ENCODE measurements at regions not wholly inside any gene's neighbourhood (a gene's known extent, or its start where the extent isn't known, plus 50 kb on each side); places are given as distances from the start of the nearest gene placed in this dataset.

DNA sequence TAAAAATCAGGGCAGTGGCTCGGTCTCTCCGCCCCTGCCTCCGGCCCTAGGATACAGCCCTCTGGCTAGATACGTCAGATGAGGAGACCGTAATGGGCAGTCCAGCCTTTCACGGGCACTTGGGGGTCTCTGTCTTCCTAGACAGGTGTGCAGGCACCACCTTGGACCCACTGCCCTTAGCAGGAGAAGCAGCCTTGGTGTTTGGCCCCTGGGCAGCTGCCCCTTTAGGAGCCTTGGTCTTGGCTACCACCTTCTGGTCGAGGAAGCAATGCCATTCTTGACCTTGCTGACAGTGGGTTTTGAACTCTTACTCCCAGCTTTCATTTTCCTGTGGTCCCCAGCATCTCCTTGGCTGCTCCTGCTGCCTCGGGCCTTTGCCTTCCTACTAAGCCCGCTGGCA is 149.7 kb upstream of the FRMD4B start:
- Histone ChIP-seq H3K9me3 (no peaks in the 10 kb centered on the region), H3K36me3 (0 out of 2 replicates have a peak, but pooled peaks cover 7% of the 10 kb centered on the region), H3K4me1 (peaks cover 12% of the 10 kb centered on the region), H3K27me3 (no peaks in the 10 kb centered on the region), H3K4me3 (ENCODE audit: low read depth, low read length) (no peak overlapping the region)
- DNase-seq = no peak
- TF ChIP-seq, protein P1, sequence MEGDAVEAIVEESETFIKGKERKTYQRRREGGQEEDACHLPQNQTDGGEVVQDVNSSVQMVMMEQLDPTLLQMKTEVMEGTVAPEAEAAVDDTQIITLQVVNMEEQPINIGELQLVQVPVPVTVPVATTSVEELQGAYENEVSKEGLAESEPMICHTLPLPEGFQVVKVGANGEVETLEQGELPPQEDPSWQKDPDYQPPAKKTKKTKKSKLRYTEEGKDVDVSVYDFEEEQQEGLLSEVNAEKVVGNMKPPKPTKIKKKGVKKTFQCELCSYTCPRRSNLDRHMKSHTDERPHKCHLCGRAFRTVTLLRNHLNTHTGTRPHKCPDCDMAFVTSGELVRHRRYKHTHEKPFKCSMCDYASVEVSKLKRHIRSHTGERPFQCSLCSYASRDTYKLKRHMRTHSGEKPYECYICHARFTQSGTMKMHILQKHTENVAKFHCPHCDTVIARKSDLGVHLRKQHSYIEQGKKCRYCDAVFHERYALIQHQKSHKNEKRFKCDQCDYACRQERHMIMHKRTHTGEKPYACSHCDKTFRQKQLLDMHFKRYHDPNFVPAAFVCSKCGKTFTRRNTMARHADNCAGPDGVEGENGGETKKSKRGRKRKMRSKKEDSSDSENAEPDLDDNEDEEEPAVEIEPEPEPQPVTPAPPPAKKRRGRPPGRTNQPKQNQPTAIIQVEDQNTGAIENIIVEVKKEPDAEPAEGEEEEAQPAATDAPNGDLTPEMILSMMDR (IDR thresholded peaks at IDR 0.05; ENCODE audit: low read depth, low read length) = no peak

DNA sequence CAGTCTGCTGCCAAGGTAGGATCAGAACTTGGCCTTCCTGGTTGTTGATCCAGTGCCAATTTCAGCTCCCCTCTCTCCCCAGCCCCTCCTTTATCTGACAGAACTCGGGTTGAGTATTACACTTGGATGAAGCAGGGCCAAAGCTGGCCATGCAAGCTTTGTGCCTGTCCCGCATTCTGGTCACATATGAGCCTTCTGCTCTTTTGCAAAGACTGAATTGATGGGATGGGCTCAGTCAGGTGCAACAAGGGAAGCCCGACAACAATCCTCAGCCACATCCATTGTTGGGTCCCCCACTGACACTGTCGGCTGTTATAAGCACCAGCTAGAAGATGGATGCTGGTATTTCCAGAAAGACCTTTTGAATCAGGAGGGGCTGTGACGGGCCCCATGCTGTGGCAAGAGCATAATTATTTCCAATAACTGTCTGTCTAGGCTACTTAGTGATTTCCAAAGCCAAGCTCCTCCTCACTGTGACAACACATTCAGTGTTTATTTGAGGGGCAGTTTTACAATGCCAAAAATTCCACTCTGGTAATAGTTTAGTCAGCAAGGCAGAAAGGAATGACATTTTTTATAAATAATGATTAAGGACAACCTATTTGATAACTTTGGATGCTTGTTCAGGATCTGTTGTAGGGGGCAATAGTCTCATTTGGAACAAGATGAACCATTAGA is 146.8 kb upstream of the FRMD4B start:
- 0 out of 2 replicates have a peak, but pooled peaks cover 7% of the 10 kb centered on the region for H3K36me3 ChIP-seq
- DNase-seq = peak; percentile 69
- peaks cover 12% of the 10 kb centered on the region for H3K4me1 ChIP-seq
- no peak overlapping the region for H3K4me3 ChIP-seq (ENCODE audit: low read depth, low read length)
- H3K9me3 ChIP-seq = no peaks in the 10 kb centered on the region
- TF ChIP-seq, protein P1 (IDR thresholded peaks at IDR 0.05; ENCODE audit: low read depth, low read length) = no peak
- H3K27me3 ChIP-seq = no peaks in the 10 kb centered on the region

DNA sequence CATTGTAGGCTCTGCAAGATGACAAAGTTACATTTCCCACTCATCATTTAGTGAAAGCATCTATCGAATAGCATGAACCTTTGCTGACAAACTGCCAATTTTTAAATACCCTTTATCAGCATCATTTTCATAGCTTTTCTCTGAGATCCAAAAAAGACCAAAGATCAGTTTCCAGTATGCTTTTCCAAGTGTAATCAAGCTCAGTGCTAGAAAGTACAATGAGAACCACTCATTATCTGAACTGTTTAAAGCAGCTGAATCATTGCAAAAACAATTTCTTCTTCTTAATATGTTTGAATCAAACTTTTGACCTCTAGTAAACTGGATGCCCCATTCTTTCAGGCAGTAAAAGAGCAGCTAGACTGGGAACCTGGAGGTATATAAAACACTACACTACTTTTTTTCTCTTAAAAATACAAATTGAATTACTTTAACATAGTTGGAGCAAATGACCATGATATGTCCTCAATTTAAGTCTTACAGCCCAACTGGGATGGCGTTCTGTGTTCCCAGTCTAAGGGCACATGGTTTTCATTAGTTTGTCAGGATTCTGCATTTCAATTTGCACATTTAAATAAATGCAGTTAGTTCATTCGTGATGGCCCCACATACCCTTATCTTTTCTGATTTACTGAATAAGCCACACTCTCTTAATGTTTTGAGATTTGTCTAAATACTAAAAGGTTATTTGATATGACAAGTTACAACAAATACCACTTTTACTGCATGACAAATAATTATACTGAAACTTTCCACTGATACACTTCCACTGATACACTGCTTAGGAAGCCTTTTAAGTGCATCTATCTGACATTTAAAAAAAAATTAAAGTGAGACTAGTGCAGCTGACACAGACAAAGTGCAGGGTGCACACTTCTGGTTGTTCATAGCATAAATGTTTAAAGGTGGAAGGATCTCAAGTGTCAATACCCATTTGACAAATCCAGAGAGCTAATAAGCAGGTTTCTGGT is 146.0 kb upstream of the FRMD4B start:
- Histone ChIP-seq H3K4me1 (peaks cover 12% of the 10 kb centered on the region), H3K4me3 (ENCODE audit: low read depth, low read length) (no peak overlapping the region), H3K9me3 (no peaks in the 10 kb centered on the region), H3K27me3 (no peaks in the 10 kb centered on the region), H3K36me3 (0 out of 2 replicates have a peak, but pooled peaks cover 7% of the 10 kb centered on the region)
- TF ChIP-seq, protein P1 (IDR thresholded peaks at IDR 0.05; ENCODE audit: low read depth, low read length) = no peak
- peak; percentile 32 for DNase-seq

DNA sequence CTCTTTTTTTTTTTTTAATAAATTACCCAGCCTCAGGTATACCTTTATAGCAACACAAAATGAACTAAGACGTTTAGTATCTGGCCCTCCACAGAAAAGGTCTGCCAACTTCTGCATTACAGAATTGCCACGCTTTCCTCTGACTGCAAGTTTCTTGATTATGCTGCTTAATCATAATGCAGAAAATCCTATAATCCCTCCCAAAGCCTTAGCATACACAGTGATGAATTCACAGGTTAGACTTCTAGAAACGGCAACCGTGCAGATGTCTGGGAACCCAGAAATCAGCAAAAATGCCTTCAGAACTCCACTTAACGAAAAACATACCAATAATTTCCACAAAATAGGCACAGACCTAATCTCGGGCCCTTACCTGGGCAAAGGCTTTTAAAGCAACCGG is 144.7 kb upstream of the FRMD4B start:
- Histone ChIP-seq H3K27me3 (no peaks in the 10 kb centered on the region), H3K4me1 (peaks cover 12% of the 10 kb centered on the region), H3K36me3 (0 out of 2 replicates have a peak, but pooled peaks cover 3% of the 10 kb centered on the region), H3K4me3 (ENCODE audit: low read depth, low read length) (no peak overlapping the region), H3K9me3 (no peaks in the 10 kb centered on the region)
- TF ChIP-seq, protein P1 (IDR thresholded peaks at IDR 0.05; ENCODE audit: low read depth, low read length) = no peak
- no peak for DNase-seq

DNA sequence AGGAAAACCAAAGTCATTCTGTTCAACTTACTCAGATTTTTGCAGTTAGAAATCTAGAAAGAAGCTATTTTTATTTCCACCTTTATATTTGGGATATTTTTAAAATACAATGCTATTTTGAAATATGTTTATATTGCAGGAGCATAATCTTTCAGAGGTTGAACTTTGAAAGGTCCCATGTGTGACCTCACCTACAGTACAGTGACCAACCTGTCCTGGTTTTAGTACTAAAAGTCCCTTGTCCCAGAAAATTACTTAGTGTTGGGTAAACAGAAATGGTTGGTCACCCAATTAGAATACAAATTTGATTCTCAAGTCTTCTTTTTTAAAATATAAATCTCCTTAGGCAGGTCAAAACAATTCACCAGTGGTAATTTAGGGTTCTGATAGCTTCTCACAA is 141.6 kb upstream of the FRMD4B start:
- Histone ChIP-seq H3K27me3 (no peaks in the 10 kb centered on the region), H3K36me3 (no peaks in the 10 kb centered on the region), H3K4me1 (peaks cover 5% of the 10 kb centered on the region), H3K9me3 (no peaks in the 10 kb centered on the region), H3K4me3 (ENCODE audit: low read depth, low read length) (no peak overlapping the region)
- DNase-seq = no peak
- TF ChIP-seq, protein P1 (IDR thresholded peaks at IDR 0.05; ENCODE audit: low read depth, low read length) = no peak

Data from BE2C (cell line).